Body of pancreas (tissue), 4 donors: ENCODE measurements at regions not wholly inside any gene's neighbourhood (a gene's known extent, or its start where the extent isn't known, plus 50 kb on each side); places are given as distances from the start of the nearest gene placed in this dataset.

ENCODE experiments used
- CTCF ChIP-seq, 7 experiments: fragments of 450-650 bp in 4 of 7; fragments of 200-600 bp in 3 of 7; sonication (generic) in 3 of 7; IDR thresholded peaks; one replicate each; pipeline ENCODE4 v1.5.1; 2016 to 2019; ENCODE audit warnings: antibody characterized with exemption in 7 of 7
- POLR2A ChIP-seq, 3 donors: fragments of 450-650 bp; IDR thresholded peaks; one replicate each; pipeline ENCODE4 v1.6.1; 2016; ENCODE audit warnings: antibody characterized with exemption in 3 of 3, mild to moderate bottlenecking in 2 of 3

DNA sequence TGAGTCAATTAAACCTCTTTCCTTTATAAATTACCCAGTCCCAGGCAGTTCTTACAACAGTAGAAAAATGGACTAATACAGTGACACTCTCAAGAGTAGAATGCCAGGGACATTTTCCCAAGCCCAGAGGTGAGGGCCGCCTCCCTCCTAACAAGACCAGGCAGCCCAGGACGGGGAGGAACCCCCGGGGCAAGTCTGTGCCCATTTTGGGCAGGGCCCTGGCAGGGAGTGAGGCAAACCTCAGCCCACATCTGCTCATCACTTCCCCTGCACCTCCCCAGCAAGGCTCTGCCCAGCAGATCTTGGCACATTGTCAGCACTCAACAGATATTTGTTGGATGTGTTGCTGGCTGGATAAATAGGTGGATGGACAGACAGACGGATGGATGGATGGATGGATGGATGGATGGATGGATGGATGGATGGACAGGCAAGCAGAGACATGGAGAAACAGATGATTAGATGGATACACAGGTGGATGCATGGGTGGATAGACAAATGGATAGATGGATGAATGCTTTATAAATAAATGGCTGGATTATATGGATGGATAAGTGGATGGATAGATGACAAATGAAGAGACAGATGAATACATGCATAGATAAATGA is 271.3 kb downstream of the PARN start:
- no peak for TF ChIP-seq CTCF (IDR thresholded peaks at IDR 0.05)
- no peak for TF ChIP-seq POLR2A (IDR thresholded peaks at IDR 0.05)
